GM19372 (cell line): ENCODE measurements at regions not wholly inside any gene's neighbourhood (a gene's known extent, or its start where the extent isn't known, plus 50 kb on each side); places are given as distances from the start of the nearest gene placed in this dataset.
"Not testable (repeated sequence)": the region's sequence is repeated elsewhere in the genome, so short reads cannot be mapped to it uniquely, and the experiment has no call there.

Source experiments
- ATAC-seq: cut with Tn5 transposase; IDR thresholded peaks from one replicate; pipeline ENCODE4 v1.9.1; 2021; ENCODE audit warnings: mild to moderate bottlenecking, low read depth, moderate library complexity; ENCODE audit not compliant: unreplicated experiment

DNA sequence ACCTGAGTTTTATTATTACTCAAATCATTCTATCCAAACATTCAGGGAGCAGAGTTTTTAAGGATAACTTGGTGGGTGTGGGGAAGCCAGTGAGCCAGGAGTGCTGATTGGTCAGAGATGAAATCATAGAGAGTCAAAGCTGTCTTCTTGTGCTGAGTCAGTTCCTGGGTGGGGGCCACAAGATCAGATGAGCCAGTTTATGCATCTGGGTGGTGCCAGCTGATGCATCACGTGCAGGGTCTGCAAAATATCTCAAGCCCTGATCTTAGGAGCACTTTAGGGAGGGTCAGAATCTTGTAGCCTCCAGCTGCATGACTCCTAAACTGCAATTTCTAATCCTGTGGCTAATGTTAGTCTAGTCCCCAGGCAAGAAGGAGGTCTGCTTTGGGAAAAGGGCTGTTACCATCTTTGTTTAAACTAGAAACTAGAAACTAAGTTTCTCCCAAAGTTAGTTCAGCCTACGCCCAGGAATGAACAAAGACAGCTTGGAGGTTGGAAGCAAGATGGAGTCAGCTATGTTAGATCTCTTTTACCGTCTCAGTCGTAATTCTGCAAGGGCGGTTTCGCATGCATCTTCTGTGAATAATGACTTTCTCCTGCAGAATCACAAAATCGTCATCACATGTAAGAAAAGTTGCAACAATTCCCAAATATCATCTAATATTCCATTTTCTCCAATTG lies 97.5 kb downstream of the ZNF664 start:
- not testable (repeated sequence) for ATAC-seq

DNA sequence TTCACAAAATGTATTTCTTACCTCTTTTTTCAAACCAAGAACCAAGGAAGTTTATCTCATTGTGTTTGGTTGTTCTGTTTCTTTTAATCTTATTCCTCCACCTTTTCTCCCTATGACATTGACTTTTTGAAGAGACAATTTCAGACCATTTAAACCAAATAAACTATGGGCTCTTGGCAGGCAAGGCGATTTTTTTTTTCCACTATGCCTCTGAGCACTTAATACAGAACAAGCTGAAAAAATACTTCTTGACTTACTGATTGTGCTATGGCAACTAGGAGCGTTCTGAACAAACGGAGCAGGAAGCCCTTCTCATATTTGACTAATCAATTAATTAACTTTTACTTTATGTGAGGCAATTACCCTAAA lies 98.0 kb downstream of the ZNF664 start:
- no peak for ATAC-seq

DNA sequence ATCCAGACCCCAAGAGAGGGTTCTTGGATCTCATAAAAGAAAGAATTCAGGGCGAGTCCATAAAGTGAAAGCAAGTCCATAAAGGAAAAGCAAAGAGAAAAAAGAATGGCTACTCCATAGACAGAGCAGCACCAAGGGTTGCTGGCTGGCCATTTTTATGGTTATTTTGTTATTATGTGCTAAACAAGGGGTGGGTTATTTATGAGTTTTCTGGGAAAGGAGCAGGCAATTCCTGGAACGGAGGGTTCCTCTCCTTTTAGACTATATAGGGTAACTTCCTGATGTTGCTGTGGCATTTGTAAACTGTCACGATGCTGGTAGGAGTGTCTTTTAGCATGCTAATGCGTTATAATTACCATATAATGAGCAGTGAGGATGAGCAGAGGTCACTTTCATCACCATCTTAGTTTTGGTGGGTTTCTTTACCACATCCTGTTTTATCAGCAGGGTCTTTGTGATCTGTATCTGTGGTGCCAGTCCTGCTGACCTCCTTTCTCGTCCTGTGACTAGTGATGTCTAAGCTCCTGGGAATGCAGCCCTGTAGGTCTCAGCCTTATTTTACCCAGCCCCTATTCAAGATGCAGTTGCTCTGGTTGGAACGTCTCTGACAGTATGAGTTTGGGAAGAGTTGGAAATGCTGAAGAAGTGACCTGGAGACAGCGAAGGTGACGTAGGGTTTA lies 100.5 kb downstream of the ZNF664 start:
- ATAC-seq, result no peak

DNA sequence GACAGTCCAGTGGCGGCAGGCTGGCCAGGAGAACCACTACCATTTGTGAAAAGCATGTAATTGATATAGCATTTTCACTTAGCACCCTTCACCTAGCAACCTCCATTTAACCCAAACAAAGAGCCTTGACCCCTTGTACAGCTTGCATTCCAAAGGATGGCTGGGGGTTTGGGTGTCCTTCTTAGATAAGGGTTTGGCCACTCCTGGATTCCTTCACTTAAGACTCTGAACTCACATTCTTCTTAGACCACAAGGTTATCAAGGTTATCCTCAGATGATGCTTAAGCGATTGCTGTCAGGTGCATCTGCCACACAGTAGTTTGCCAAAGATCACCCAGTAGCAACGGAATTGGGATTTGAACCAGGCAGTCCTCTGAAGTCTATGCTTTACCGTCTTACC lies 102.8 kb downstream of the ZNF664 start:
- no peak for ATAC-seq

DNA sequence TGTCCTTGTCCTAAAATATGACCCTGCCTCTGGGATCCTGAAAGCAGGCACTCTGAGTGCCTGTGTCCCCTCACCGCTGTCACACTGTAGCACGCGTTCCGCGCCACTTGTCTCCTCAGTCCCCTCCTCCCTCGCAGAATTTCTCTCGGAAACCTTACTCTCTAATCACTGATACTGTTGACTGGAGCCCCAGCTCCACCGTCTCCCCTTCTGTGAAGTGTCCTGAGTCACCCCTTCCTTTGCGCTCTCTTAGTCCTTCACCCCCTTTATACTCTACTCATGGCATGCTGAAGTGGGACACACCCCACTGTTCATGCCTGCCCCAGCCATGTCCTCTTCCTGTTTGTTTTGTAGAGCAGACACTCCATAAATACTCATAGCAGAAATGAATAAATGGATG lies 104.7 kb downstream of the ZNF664 start:
- ATAC-seq, result no peak

DNA sequence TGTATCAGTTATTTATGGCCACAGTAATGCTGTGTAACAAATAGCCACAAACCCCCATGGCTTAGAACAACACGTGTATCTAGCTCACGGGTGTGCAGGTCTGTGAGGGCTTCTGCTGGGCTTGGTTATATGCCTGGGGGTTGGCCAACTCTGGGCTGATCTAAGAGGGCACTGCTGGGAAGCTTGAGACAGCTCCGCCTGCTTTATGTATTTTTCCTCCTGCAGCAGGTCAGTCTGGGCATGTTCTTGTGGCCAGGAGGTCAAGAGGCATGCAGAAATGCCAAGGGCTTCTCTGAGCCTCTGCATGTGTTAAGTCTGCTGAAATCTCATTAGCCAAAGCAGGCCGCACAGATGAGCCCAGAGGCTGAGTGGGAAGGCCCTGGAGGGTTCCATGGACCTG lies 105.8 kb downstream of the ZNF664 start:
- no peak for ATAC-seq

DNA sequence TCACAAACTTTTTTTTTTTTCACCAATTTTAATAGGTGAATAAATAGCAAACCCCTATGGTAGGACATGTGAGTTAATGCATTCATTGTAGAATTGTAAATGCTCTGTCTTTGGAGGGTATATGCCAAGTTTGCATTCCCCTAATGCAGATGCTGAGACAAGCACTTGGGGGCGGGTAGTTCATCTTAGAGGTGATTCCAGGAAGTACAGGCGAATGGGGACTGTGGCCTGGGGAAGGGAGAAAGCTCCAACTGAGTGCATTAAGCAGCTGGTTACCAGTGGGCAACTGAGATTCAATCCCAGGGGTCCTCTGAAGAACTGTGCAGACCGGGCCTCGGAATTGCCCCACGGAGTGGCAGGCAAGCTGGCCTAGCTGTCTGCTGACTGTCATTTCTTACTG lies 107.6 kb downstream of the ZNF664 start:
- ATAC-seq, result no peak

DNA sequence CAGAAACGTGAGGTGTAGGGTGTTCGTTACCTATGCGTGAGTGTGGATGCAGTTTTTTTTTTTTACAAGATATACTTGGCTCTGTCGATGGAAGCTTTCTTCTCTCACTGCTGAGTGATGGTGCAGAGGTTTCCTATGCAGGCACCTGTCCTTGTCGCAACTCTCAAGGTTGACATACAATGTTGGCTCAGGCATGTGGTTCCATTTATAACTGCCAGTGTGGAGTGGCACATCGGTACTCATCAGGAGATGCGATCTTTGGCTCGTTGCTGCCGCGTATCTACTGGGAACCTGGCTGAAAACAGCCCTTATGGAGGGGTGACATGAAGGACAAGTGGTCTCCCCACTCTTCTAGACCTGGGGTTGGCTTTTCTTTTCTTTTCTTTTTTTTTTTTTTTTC lies 109.0 kb downstream of the ZNF664 start:
- ATAC-seq, result no peak

DNA sequence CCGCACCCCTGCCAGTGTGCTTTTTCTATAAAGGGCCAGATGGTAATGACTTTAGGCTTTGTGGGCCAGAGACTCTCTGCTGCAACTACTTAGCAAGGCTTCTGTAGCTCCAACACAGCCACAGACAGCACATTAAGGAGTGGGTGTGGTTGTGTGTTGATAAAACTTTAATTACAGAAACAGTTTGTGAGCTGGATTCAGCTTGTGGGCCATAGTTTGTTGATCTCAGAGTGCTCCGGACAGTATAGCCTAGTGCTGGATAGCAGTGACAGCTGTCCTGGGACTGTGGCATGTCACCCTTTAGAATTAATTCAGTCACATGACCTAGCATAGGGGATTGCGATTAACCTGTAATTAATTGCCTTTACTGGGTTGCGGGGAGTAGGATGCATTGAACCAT lies 109.7 kb downstream of the ZNF664 start:
- no peak for ATAC-seq

DNA sequence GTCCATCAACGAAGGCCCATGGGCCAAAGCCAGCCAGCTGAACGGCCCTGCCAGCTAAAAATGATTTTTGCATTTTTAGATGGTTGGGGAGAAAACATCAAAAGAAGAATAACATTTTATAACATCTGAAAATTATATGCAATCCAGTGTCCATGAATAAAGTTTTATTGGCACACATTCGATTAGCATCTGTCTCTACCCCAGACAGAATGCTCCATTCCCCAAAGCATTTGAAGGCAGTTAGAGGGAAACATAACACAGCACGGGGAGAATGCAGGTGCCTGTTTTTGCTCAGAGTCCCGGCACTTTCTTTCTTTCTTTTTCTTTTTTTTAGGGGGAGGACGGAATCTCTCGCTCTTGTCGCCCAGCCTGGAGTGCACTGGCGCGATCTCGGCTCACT lies 110.7 kb downstream of the ZNF664 start:
- no peak for ATAC-seq

DNA sequence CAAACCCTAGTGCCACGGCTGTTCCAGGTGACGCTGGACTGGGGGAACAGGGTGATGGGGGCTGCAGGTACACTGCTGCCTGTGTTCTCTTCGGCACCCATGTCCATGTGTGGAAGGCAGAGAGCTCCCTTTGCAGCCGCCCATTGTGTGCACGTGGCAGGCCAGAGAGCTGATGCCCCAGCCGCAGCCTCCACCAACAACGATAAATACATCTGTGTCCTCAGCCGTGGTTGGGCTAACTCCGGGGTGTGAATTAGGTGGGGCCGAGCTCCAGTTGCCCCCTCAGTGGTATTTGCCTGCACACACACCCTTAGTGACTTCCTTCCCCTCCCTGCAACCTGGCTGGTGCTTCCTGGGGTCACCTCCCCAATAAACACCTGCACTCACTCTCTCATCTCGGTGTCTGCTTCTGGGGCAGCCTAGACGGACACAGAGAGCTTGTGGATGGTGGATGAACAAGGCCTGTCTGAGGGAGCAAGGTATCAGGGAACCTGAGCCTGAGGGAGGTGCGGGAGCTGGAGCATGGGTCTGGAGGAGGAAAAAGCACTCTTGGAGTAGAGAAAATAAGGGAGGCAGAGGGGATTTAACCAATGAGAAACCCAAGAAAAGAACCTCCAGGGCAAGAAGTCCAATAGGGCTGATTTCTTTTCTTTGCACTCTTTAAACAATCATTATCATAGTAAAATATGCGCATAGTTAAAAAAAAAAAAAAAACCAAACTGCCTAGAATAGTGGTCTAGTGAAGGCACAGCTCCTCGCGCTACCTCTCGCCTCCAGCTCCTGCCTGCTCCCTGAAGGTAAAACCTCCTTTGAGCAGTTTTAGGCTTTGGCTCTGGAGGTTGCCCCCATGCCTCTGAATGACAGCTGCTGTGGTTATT lies 112.6 kb downstream of the ZNF664 start:
- ATAC-seq, result no peak

DNA sequence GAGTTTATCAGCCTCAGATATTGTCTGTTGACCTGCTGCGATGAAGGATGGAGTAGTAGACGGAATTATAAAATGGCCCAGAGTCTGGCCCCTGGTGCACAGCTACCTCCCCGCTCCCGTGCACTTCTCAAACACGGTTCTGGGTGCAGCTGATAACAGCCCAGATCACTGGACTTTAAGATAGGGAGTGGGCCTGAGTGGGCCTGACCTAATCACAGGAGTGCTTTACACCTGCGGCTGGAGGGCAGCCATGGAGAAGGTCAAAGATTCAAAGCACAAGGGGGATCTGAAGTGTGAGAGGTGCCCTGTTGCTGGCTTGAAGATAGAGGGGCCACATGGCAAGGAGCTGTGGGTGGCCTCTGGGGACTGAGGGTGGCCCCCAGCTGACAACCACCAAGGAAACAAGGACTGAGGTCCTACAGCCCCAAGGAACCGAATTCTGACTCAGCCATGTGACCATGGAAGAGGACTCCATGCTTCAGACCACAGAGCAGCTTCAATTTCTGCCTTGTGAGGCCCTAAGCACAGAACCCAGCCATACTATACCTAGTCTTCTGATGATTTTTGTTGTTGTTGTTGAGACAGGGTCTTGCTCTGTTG lies 113.4 kb downstream of the ZNF664 start:
- ATAC-seq, result no peak

DNA sequence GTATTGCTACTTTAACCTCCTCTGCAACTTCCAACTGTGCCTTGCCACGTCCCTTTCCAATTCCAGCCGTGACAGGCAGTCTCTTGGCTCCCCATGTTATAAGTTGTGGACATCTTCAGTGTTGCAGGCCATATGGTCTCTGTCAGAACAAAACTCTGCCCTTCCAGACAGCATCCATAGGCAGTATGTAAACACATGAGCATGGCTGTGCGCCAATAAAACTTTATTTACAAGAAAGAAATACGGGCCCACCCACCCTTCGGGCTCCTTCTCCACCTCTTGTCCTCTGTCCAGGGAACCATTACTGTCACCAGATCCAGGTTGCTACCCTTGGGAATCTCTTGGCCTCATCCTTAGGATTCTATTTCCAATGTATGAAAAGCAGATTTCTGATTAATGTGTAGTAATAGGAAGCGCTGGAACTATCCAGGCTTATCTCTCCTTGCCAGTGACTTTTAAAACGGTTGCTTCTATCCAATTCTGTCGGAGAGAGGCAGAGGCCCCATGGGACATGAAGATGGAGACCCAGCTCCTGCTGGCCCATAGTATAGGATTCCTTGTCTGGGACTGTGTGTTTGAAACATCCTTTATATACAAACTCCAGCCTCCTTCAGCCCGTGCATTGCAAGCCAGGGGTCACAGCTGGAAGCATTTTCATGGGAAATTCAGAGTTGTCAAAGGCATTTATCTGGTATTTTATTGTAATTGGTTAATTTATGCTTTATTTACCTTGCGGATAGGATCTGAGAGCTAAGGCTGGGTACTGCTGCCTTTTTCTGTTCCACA lies 114.4 kb downstream of the ZNF664 start:
- no peak for ATAC-seq

DNA sequence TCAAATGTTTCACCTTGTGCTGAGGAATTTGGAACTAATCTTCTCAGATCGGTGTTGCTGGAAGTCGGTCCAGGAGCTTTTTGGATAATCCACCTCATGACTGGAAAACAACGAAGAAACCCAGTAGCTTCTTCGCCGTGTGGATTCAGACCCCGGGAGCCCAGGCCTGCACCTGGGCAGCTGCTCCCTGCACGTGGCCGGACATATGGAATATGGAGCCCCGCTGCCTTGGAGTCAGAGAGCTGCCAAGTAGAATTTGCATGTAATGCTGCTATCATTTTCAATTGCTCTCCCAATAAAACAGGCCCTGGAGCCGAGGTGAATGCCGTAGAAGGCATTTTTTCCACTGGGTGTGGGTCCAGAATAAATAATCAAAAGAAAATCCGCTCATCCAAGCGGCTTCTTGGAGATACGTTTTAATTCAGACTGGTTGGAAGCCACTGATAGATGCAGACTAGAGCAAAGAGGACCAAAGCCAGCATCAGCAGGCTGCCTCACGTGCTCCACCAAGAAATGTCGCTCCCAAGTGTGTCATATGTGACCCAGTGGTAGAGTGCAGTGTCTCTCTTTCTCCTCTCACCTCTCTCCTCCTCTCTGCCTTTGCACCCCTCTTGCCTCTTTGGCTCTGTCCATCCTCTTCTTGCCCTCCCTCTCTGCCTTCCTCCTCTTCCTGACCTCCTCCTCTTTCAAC lies 115.3 kb downstream of the ZNF664 start:
- ATAC-seq, result no peak

DNA sequence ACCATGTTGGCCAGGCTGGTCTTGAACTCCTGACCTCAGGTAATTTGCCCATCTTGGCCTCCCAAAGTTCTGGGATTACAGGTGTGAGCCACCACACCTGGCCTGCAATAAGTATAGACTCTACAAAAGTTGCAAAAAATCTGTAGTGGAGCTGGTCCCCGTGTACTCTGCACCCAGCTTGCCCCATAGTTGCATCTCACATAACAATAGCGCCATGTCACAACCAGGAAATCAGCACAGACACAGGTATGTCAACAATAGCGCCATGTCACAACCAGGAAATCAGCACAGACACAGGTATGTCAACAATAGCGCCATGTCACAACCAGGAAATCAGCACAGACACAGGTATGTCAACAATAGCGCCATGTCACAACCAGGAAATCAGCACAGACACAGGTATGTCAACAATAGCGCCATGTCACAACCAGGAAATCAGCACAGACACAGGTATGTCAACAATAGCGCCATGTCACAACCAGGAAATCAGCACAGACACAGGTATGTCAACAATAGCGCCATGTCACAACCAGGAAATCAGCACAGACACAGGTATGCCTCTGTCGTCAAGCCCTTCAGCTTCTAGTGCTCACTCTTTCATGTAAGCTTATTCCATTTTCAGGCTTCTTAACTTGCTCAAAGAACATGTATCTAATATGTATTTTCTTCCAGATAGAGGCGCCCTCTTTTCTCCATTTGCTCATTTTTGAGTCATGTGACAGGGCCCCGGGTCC lies 116.3 kb downstream of the ZNF664 start:
- not testable (repeated sequence) for ATAC-seq

DNA sequence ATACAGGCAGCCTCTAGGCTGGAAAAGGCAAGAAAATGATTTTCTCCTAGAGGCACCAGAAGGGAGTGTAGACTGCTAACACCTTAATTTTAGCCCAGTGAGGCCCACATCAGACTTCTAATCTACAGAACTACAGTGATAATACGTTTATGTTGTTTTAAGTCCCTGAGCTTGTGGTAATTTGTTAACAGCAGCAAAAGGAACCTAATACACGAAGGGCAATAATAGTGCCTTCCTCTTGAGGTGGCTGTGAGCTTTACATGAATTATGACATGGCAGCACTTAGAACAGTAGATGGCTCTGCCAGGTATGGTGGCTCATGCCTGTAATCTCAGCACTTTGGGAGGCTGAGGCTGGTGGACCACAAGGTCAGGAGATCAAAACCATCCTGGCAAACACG lies 118.8 kb downstream of the ZNF664 start:
- no peak for ATAC-seq

DNA sequence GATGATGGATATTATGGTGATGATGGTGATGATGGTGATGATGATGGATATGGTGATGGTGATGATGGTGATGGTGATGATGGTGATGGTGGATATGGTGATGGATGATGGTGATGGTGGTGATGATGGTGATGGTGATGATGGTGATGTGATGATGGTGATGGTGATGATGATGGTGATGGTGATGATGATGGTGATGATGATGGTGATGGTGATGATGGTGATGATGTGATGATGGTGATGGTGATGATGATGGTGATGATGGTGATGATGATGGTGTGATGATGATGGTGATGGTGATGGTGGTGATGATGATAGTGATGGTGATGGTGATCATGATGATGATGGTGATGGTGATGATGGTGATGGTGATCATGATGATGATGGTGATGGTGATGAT lies 119.5 kb downstream of the ZNF664 start:
- not testable (repeated sequence) for ATAC-seq

DNA sequence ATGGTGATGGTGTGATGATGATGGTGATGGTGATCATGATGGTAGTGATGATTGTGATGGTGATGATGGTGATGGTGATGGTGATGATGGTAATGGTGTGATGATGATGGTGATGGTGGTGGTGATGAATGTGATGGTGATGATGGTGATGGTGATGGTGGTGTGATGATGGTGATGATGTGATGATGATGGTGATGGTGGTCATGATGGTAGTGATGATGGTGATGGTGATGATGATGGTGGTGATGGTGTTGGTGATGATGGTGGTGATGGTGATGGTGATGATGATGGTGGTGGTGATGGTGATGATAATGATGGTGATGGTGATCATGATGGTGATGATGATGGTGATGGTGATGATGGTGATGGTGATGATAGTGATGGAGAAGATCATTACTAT lies 120.3 kb downstream of the ZNF664 start:
- ATAC-seq, result no peak

DNA sequence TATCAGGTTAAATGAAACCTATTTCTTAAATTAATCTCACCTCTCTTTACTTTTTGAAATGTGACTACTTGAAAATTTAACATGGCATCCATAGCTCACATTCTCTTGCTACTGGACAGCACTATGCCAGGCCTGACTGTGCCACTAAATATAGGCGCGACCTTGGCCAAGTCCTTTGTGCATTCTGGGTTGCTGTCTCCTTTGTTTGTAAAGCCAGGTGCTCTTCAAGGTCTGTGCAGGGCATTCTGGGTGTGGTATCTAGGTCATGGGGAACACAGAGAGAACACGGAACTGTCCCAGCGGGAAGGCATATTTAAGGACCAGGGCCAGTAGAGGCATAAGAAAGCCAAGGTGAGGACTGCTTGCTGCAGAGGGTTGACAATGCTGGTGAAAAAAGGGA lies 121.2 kb downstream of the ZNF664 start:
- ATAC-seq, result no peak
